H1 (cell line): ENCODE measurements at regions not wholly inside any gene's neighbourhood (a gene's known extent, or its start where the extent isn't known, plus 50 kb on each side); places are given as distances from the start of the nearest gene placed in this dataset.

Experiments used
- CBX5 ChIP-seq: fragments of 300-800, 300-1000 bp; sonication (generic); IDR thresholded peaks from 2 replicates; pipeline ENCODE4 v1.7.1; 2016; ENCODE audit warnings: antibody characterized with exemption, low read length, low read depth
- CHD2 ChIP-seq: IDR thresholded peaks from 2 replicates; pipeline ENCODE4 v1.6.1; 2012; ENCODE audit warnings: low read length, improper control_type of control experiment
- EP300 ChIP-seq, 2 experiments: IDR thresholded peaks; 1 replicate in 1 of 2; 2 replicates in 1 of 2; pipeline ENCODE4 v1.6.1; 2011 to 2012; ENCODE audit warnings: low read depth in 2 of 2, low read length in 2 of 2, mild to moderate bottlenecking in 2 of 2, borderline replicate concordance in 1 of 2, inconsistent platforms in 1 of 2, moderate library complexity in 1 of 2
- EZH2 ChIP-seq: fragments of 200-600 bp; sonication (generic); IDR thresholded peaks from 2 replicates; pipeline ENCODE4 v1.7.1; 2012; ENCODE audit warnings: low read depth, mild to moderate bottlenecking, moderate library complexity, low read length, inconsistent platforms; ENCODE audit not compliant: severe bottlenecking
- POLR2A ChIP-seq, 2 experiments: IDR thresholded peaks; 1 replicate in 1 of 2; 2 replicates in 1 of 2; pipeline ENCODE4 v1.6.1; 2011; ENCODE audit warnings: low read depth in 2 of 2, low read length in 2 of 2, mild to moderate bottlenecking in 2 of 2; ENCODE audit errors: control extremely low read depth in 1 of 2
- SIN3A ChIP-seq, 2 experiments: IDR thresholded peaks in 1 of 2; conservative IDR thresholded peaks in 1 of 2; 2 replicates each; pipeline ENCODE4 v1.6.1; 2011 to 2012; ENCODE audit warnings: low read length in 2 of 2, improper control_type of control experiment in 1 of 2, low read depth in 1 of 2, mild to moderate bottlenecking in 1 of 2
- SIX5 ChIP-seq: IDR thresholded peaks from 2 replicates; pipeline ENCODE4 v1.6.1; 2011; ENCODE audit warnings: mild to moderate bottlenecking, low read depth, low read length
- SRF ChIP-seq: IDR thresholded peaks from 2 replicates; pipeline ENCODE4 v1.6.1; 2011; ENCODE audit warnings: mild to moderate bottlenecking, low read depth, low read length, moderate library complexity
- TAF1 ChIP-seq: IDR thresholded peaks from 2 replicates; pipeline ENCODE4 v1.6.1; 2011; ENCODE audit warnings: mild to moderate bottlenecking, low read depth, low read length
- ZNF274 ChIP-seq: IDR thresholded peaks from 2 replicates; pipeline ENCODE4 v1.7.0; 2012; ENCODE audit warnings: low read length, borderline replicate concordance; ENCODE audit errors: extremely low read depth
- TF ChIP-seq, protein P1 (sequence below): IDR thresholded peaks from 2 replicates; pipeline ENCODE4 v1.6.1; 2011; ENCODE audit warnings: low read length, improper control_type of control experiment
- TF ChIP-seq, protein P2 (sequence below), 3 experiments: IDR thresholded peaks; 1 replicate in 2 of 3; 2 replicates in 1 of 3; pipeline versions ENCODE4 v1.5.1 to v1.6.1; 2011; ENCODE audit warnings: low read length in 3 of 3, mild to moderate bottlenecking in 3 of 3, inconsistent platforms in 2 of 3, low read depth in 1 of 3, moderate library complexity in 1 of 3; ENCODE audit not compliant: insufficient read depth in 1 of 3; ENCODE audit errors: control extremely low read depth in 1 of 3
- TF ChIP-seq, protein P3 (sequence below): IDR thresholded peaks from 2 replicates; pipeline ENCODE4 v1.6.1; 2012; ENCODE audit warnings: inconsistent platforms
- TF ChIP-seq, protein P4 (sequence below): IDR thresholded peaks from 2 replicates; pipeline ENCODE4 v1.6.1; 2011; ENCODE audit warnings: low read depth, mild to moderate bottlenecking, low read length; ENCODE audit not compliant: insufficient read depth

DNA sequence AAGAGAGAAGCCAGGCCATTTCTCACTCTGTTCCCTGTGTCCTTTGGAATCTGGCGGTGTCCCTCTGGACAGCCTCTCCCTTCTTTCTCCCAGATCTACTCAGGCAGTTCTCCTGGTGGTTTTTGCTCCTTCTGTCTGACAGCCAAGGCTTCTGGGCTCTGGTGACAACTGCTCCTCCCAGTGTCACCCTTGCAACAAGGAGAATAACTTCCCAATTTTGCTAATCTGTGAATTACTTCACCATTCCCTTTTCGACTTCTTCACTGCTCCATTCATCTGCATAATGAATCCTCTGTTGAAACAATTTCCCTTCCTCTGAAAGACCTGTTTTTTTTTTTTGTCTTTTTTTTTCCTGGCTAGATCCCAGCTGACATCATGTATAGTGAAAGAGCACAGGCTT is 56.3 kb upstream of the PDE3B start:
- TF ChIP-seq POLR2A (IDR thresholded peaks at IDR 0.05; ENCODE audit: control extremely low read depth in 1 of 2, low read depth in 2 of 2, low read length in 2 of 2) = no peak
- TF ChIP-seq SIX5 = no peak
- no peak for TF ChIP-seq CBX5
- no peak for TF ChIP-seq TAF1
- TF ChIP-seq ZNF274 = no peak
- no peak for TF ChIP-seq EZH2
- TF ChIP-seq SIN3A (conservative IDR thresholded peaks at IDR 0.05 in 1 of 2, IDR thresholded peaks at IDR 0.05 in 1 of 2; ENCODE audit: low read depth in 1 of 2, low read length in 2 of 2) = no peak
- no peak for TF ChIP-seq SRF
- TF ChIP-seq, protein P1, sequence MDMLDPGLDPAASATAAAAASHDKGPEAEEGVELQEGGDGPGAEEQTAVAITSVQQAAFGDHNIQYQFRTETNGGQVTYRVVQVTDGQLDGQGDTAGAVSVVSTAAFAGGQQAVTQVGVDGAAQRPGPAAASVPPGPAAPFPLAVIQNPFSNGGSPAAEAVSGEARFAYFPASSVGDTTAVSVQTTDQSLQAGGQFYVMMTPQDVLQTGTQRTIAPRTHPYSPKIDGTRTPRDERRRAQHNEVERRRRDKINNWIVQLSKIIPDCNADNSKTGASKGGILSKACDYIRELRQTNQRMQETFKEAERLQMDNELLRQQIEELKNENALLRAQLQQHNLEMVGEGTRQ = no peak
- no peak for TF ChIP-seq EP300 (IDR thresholded peaks at IDR 0.05; ENCODE audit: borderline replicate concordance in 1 of 2, low read depth in 2 of 2, low read length in 2 of 2)
- TF ChIP-seq, protein P2, sequence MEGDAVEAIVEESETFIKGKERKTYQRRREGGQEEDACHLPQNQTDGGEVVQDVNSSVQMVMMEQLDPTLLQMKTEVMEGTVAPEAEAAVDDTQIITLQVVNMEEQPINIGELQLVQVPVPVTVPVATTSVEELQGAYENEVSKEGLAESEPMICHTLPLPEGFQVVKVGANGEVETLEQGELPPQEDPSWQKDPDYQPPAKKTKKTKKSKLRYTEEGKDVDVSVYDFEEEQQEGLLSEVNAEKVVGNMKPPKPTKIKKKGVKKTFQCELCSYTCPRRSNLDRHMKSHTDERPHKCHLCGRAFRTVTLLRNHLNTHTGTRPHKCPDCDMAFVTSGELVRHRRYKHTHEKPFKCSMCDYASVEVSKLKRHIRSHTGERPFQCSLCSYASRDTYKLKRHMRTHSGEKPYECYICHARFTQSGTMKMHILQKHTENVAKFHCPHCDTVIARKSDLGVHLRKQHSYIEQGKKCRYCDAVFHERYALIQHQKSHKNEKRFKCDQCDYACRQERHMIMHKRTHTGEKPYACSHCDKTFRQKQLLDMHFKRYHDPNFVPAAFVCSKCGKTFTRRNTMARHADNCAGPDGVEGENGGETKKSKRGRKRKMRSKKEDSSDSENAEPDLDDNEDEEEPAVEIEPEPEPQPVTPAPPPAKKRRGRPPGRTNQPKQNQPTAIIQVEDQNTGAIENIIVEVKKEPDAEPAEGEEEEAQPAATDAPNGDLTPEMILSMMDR (IDR thresholded peaks at IDR 0.05; ENCODE audit: control extremely low read depth in 1 of 3, insufficient read depth in 1 of 3, low read depth in 1 of 3, low read length in 3 of 3) = no peak
- TF ChIP-seq, protein P3, sequence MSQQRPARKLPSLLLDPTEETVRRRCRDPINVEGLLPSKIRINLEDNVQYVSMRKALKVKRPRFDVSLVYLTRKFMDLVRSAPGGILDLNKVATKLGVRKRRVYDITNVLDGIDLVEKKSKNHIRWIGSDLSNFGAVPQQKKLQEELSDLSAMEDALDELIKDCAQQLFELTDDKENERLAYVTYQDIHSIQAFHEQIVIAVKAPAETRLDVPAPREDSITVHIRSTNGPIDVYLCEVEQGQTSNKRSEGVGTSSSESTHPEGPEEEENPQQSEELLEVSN = no peak
- TF ChIP-seq CHD2 = no peak
- TF ChIP-seq, protein P4, sequence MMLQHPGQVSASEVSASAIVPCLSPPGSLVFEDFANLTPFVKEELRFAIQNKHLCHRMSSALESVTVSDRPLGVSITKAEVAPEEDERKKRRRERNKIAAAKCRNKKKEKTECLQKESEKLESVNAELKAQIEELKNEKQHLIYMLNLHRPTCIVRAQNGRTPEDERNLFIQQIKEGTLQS = no peak
